ENCODE measurements at regions not wholly inside any gene's neighbourhood (a gene's known extent, or its start where the extent isn't known, plus 50 kb on each side); places are given as distances from the start of the nearest gene placed in this dataset.

DNA sequence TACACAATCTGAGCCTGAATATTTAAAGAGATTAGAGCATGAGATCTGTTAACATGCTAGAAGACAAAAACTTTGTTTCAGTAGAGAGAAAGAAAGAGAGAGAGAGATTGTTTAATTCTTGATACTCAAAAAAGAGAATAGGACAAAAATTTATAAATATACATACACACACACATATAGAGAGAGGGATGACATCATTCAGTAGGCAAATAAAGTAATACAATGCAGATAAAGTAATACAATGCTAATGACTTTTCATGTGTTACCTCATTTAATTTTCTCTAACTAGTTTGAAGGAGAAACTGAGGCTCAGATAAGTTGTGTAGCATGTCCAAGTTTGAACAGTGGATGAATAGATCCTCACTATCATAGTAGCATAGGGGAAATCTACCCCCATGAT lies 286.4 kb downstream of the CMPK2 start:
- Mint-ChIP-seq H3K4me3 (no peak overlapping the region), H3K27me3 (no peaks in the 10 kb centered on the region), H3K4me1 (no peaks in the 10 kb centered on the region), H3K27ac (no peak overlapping the region), H3K9me3 (ENCODE audit: insufficient read depth) (no peaks in the 10 kb centered on the region)
- POLR2A ChIA-PET, result no interaction called here
- H2AFZ ChIP-seq (ENCODE audit: insufficient read depth, low read depth, low read length, poor library complexity, severe bottlenecking), result no peak overlapping the region
- TF ChIP-seq EZH2 (IDR thresholded peaks at IDR 0.05; ENCODE audit: borderline replicate concordance, insufficient read depth, low read depth, low read length, poor library complexity, severe bottlenecking), result no peak
- TF ChIP-seq, protein P1, sequence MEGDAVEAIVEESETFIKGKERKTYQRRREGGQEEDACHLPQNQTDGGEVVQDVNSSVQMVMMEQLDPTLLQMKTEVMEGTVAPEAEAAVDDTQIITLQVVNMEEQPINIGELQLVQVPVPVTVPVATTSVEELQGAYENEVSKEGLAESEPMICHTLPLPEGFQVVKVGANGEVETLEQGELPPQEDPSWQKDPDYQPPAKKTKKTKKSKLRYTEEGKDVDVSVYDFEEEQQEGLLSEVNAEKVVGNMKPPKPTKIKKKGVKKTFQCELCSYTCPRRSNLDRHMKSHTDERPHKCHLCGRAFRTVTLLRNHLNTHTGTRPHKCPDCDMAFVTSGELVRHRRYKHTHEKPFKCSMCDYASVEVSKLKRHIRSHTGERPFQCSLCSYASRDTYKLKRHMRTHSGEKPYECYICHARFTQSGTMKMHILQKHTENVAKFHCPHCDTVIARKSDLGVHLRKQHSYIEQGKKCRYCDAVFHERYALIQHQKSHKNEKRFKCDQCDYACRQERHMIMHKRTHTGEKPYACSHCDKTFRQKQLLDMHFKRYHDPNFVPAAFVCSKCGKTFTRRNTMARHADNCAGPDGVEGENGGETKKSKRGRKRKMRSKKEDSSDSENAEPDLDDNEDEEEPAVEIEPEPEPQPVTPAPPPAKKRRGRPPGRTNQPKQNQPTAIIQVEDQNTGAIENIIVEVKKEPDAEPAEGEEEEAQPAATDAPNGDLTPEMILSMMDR (IDR thresholded peaks at IDR 0.05), result no peak
- H3K27me3 ChIP-seq (replicated peaks in 1 of 4; ENCODE audit: control extremely low read depth in 1 of 4, control insufficient read depth in 3 of 4, insufficient read depth in 4 of 4, low read length in 3 of 4), result no peaks in the 10 kb centered on the region
- ATAC-seq (ENCODE audit: low read depth) (no peak), DNase-seq (no peak)
- H3K36me3 ChIP-seq (replicated peaks in 1 of 2; ENCODE audit: control extremely low read depth in 1 of 2, control insufficient read depth in 1 of 2, extremely low read depth in 1 of 2, insufficient read depth in 2 of 2, low read length in 1 of 2), result no peaks in the 10 kb centered on the region
- H3K9ac ChIP-seq (ENCODE audit: low read length), result no peak overlapping the region
- no peaks in the 10 kb centered on the region for H4K20me1 ChIP-seq (ENCODE audit: control insufficient read depth, insufficient read depth, low read length, poor library complexity, severe bottlenecking)
- no peaks in the 10 kb centered on the region for H3K9me3 ChIP-seq (ENCODE audit: control extremely low read depth in 1 of 3, control insufficient read depth in 2 of 3, insufficient read depth in 1 of 3, low read length in 2 of 3)
- intact Hi-C loops (cut with micrococcal nuclease), result no loop called here
- no peak overlapping the region for H3K4me3 ChIP-seq (ENCODE audit: control extremely low read depth in 1 of 5, extremely low read depth in 1 of 5, insufficient read depth in 1 of 5, low read depth in 2 of 5, low read length in 4 of 5)
- no peak overlapping the region for H3K27ac ChIP-seq (ENCODE audit: low read length in 2 of 2)
- no peak overlapping the region for H3K4me2 ChIP-seq (replicated peaks; ENCODE audit: low read depth, low read length, poor library complexity, severe bottlenecking)
- H3K79me2 ChIP-seq (ENCODE audit: control insufficient read depth, insufficient read depth, low read length), result no peaks in the 10 kb centered on the region
- CTCF ChIA-PET, result no interaction called here
- H3K4me1 ChIP-seq (ENCODE audit: control insufficient read depth in 2 of 2, insufficient read depth in 2 of 2, low read length in 2 of 2), result no peaks in the 10 kb centered on the region

DNA sequence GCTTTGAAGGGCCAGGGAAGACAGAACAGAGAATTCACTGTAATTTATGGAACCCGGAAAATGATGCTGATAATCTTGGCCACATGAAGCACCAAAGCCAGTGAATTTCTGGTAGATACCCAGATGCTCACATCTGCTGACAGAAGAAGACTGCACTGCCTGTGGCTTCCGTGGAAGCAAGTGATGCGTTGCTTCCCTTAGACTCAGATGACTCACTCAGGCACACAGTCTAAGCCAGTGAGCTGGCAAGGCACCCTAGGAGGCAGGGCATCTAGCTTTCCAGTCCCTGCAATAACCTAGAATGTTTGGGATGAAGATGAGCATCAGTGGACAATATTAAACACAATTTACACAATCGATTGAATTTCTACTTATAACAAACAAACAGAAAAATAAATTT lies 284.7 kb downstream of the CMPK2 start:
- TF ChIP-seq, protein P1 (IDR thresholded peaks at IDR 0.05), result no peak
- TF ChIP-seq EZH2 (IDR thresholded peaks at IDR 0.05; ENCODE audit: borderline replicate concordance, insufficient read depth, low read depth, low read length, poor library complexity, severe bottlenecking), result no peak
- ATAC-seq (ENCODE audit: low read depth), result no peak
- H3K27me3 Mint-ChIP-seq, result no peaks in the 10 kb centered on the region

More for the DNA sequence above, 284.7 kb downstream of the CMPK2 start:
- H3K9me3 Mint-ChIP-seq (ENCODE audit: insufficient read depth), result no peaks in the 10 kb centered on the region
- H3K27ac Mint-ChIP-seq, result no peak overlapping the region
- no peak overlapping the region for H3K9ac ChIP-seq (ENCODE audit: low read length)
- 88% methylated on average over 1 of the region's 4 CpGs for WGBS (ENCODE audit: insufficient coverage)
- intact Hi-C loops (cut with micrococcal nuclease), result no loop called here
- H3K4me1 Mint-ChIP-seq, result no peaks in the 10 kb centered on the region
- H3K4me2 ChIP-seq (replicated peaks; ENCODE audit: low read depth, low read length, poor library complexity, severe bottlenecking), result no peak overlapping the region
- no peaks in the 10 kb centered on the region for H3K27me3 ChIP-seq (replicated peaks in 1 of 4; ENCODE audit: control extremely low read depth in 1 of 4, control insufficient read depth in 3 of 4, insufficient read depth in 4 of 4, low read length in 3 of 4)
- ChIA-PET CTCF (no interaction called here), POLR2A (no interaction called here)
- no peak overlapping the region for H3K4me3 Mint-ChIP-seq
- no peaks in the 10 kb centered on the region for H3K36me3 ChIP-seq (replicated peaks in 1 of 2; ENCODE audit: control extremely low read depth in 1 of 2, control insufficient read depth in 1 of 2, extremely low read depth in 1 of 2, insufficient read depth in 2 of 2, low read length in 1 of 2)
- no peak overlapping the region for H3K27ac ChIP-seq (ENCODE audit: low read length in 2 of 2)
- no peak overlapping the region for H2AFZ ChIP-seq (ENCODE audit: insufficient read depth, low read depth, low read length, poor library complexity, severe bottlenecking)
- no peaks in the 10 kb centered on the region for H3K9me3 ChIP-seq (ENCODE audit: control extremely low read depth in 1 of 3, control insufficient read depth in 2 of 3, insufficient read depth in 1 of 3, low read length in 2 of 3)
- no peaks in the 10 kb centered on the region for H3K79me2 ChIP-seq (ENCODE audit: control insufficient read depth, insufficient read depth, low read length)
- H4K20me1 ChIP-seq (ENCODE audit: control insufficient read depth, insufficient read depth, low read length, poor library complexity, severe bottlenecking), result no peaks in the 10 kb centered on the region
- no peak for DNase-seq
- no peak overlapping the region for H3K4me3 ChIP-seq (ENCODE audit: control extremely low read depth in 1 of 5, extremely low read depth in 1 of 5, insufficient read depth in 1 of 5, low read depth in 2 of 5, low read length in 4 of 5)
- no peaks in the 10 kb centered on the region for H3K4me1 ChIP-seq (ENCODE audit: control insufficient read depth in 2 of 2, insufficient read depth in 2 of 2, low read length in 2 of 2)

Data from B cell (primary cell).